Adrenal gland (tissue), 5 donors: ENCODE measurements at regions not wholly inside any gene's neighbourhood (a gene's known extent, or its start where the extent isn't known, plus 50 kb on each side); places are given as distances from the start of the nearest gene placed in this dataset.

Source experiments
- POLR2A ChIP-seq, 2 donors: fragments of 450-650 bp; IDR thresholded peaks; one replicate each; pipeline ENCODE4 v1.6.1; 2017; ENCODE audit warnings: antibody characterized with exemption in 2 of 2, mild to moderate bottlenecking in 2 of 2, moderate library complexity in 1 of 2
- TF ChIP-seq, protein P1 (sequence below), 6 experiments: fragments of 450-650 bp in 4 of 6; fragments of 200-600 bp in 2 of 6; sonication (generic) in 1 of 6; IDR thresholded peaks; 1 replicate in 5 of 6; 2 replicates in 1 of 6; pipeline versions ENCODE4 v1.5.1 to v1.8.0; 2016 to 2021; ENCODE audit warnings: antibody characterized with exemption in 6 of 6, mild to moderate bottlenecking in 2 of 6, moderate library complexity in 1 of 6
- donor health status: DM: no; HTN: no; CAD: no.

GRCh38 chr11:29507376-29507775 lies 509.5 kb downstream of the KCNA4 start:
- TF ChIP-seq, protein P1, sequence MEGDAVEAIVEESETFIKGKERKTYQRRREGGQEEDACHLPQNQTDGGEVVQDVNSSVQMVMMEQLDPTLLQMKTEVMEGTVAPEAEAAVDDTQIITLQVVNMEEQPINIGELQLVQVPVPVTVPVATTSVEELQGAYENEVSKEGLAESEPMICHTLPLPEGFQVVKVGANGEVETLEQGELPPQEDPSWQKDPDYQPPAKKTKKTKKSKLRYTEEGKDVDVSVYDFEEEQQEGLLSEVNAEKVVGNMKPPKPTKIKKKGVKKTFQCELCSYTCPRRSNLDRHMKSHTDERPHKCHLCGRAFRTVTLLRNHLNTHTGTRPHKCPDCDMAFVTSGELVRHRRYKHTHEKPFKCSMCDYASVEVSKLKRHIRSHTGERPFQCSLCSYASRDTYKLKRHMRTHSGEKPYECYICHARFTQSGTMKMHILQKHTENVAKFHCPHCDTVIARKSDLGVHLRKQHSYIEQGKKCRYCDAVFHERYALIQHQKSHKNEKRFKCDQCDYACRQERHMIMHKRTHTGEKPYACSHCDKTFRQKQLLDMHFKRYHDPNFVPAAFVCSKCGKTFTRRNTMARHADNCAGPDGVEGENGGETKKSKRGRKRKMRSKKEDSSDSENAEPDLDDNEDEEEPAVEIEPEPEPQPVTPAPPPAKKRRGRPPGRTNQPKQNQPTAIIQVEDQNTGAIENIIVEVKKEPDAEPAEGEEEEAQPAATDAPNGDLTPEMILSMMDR (IDR thresholded peaks at IDR 0.05) = no peak
- no peak for TF ChIP-seq POLR2A (IDR thresholded peaks at IDR 0.05)
